ENCODE measurements at regions not wholly inside any gene's neighbourhood (a gene's known extent, or its start where the extent isn't known, plus 50 kb on each side); places are given as distances from the start of the nearest gene placed in this dataset.
A peak's percentile ranks its signal among the peaks of the same experiment; 100 is the strongest.

- DNase-seq: no peak
Observed at GRCh38 chr6:105901583-105901982, 184.6 kb upstream of the PRDM1 start.

GRCh38 chr6:105900125-105900937 lies 185.8 kb upstream of the PRDM1 start:
- DNase-seq: peak; percentile 50

GRCh38 chr6:105898286-105898685 lies 187.8 kb upstream of the PRDM1 start:
- peak; percentile 86 for DNase-seq

GRCh38 chr6:105897131-105897530 lies 189.0 kb upstream of the PRDM1 start:
- DNase-seq: no peak

GRCh38 chr6:105896821-105897095 lies 189.4 kb upstream of the PRDM1 start:
- no peak for DNase-seq

- no peak for DNase-seq
Observed at GRCh38 chr6:105896052-105896820, 189.9 kb upstream of the PRDM1 start.

GRCh38 chr6:105894556-105894955 lies 191.6 kb upstream of the PRDM1 start:
- no peak for DNase-seq

- no peak for DNase-seq
Observed at GRCh38 chr6:105893741-105894140, 192.4 kb upstream of the PRDM1 start.

- no peak for DNase-seq
Observed at GRCh38 chr6:105892577-105893262, 193.4 kb upstream of the PRDM1 start.

- peak; percentile 34 for DNase-seq
Observed at GRCh38 chr6:105890521-105891244, 195.5 kb upstream of the PRDM1 start.

- DNase-seq: no peak
Observed at GRCh38 chr6:105889902-105890301, 196.2 kb upstream of the PRDM1 start.

GRCh38 chr6:105886814-105887544 lies 199.2 kb upstream of the PRDM1 start:
- DNase-seq: peak; percentile 21

- no peak for DNase-seq
Observed at GRCh38 chr6:105886066-105886813, 199.9 kb upstream of the PRDM1 start.

- no peak for DNase-seq
Observed at GRCh38 chr6:105884426-105884825, 201.7 kb upstream of the PRDM1 start.

- no peak for DNase-seq
Observed at GRCh38 chr6:105884011-105884410, 202.1 kb upstream of the PRDM1 start.

- DNase-seq: peak; percentile 32
Observed at GRCh38 chr6:105882828-105883227, 203.3 kb upstream of the PRDM1 start.

GRCh38 chr6:105882121-105882803 lies 203.9 kb upstream of the PRDM1 start:
- DNase-seq: no peak

- DNase-seq: no peak
Observed at GRCh38 chr6:105881608-105882007, 204.5 kb upstream of the PRDM1 start.

GRCh38 chr6:105880030-105880492 lies 206.1 kb upstream of the PRDM1 start:
- no peak for DNase-seq

GRCh38 chr6:105879146-105879545 lies 207.0 kb upstream of the PRDM1 start:
- DNase-seq: no peak
